OCI-LY7 (cell line): ENCODE measurements at regions not wholly inside any gene's neighbourhood (a gene's known extent, or its start where the extent isn't known, plus 50 kb on each side); places are given as distances from the start of the nearest gene placed in this dataset.

Experiments used
- EZH2phosphoT487 ChIP-seq: fragments of 200-600 bp; sonication (generic); IDR thresholded peaks from 2 replicates; pipeline ENCODE4 v1.6.1; 2018; ENCODE audit warnings: low read depth, borderline replicate concordance, mild to moderate bottlenecking, mixed run types, antibody characterized with exemption, low read length, moderate library complexity, mixed read lengths
- TF ChIP-seq, protein P1 (sequence below): fragments of 200-600 bp; sonication (generic); conservative IDR thresholded peaks from 2 replicates; pipeline ENCODE4 v1.5.1; 2014; ENCODE audit warnings: mild to moderate bottlenecking, antibody characterized with exemption, low read length, moderate library complexity, mixed read lengths

- TF ChIP-seq, protein P1, sequence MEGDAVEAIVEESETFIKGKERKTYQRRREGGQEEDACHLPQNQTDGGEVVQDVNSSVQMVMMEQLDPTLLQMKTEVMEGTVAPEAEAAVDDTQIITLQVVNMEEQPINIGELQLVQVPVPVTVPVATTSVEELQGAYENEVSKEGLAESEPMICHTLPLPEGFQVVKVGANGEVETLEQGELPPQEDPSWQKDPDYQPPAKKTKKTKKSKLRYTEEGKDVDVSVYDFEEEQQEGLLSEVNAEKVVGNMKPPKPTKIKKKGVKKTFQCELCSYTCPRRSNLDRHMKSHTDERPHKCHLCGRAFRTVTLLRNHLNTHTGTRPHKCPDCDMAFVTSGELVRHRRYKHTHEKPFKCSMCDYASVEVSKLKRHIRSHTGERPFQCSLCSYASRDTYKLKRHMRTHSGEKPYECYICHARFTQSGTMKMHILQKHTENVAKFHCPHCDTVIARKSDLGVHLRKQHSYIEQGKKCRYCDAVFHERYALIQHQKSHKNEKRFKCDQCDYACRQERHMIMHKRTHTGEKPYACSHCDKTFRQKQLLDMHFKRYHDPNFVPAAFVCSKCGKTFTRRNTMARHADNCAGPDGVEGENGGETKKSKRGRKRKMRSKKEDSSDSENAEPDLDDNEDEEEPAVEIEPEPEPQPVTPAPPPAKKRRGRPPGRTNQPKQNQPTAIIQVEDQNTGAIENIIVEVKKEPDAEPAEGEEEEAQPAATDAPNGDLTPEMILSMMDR = no peak
- TF ChIP-seq EZH2phosphoT487 = no peak
Measured at GRCh38 chr11:101224221-101224620, 94.6 kb upstream of the PGR start.
